PC-9 (cell line): ENCODE measurements at regions not wholly inside any gene's neighbourhood (a gene's known extent, or its start where the extent isn't known, plus 50 kb on each side); places are given as distances from the start of the nearest gene placed in this dataset.

Experiments used
- BruUV-seq: library from RNA; stranded (reverse); fragments of 400-500 nt; replicated peaks from 2 replicates; lab custom pipeline; 2021; lab: Mats Ljungman, UMichigan
- CTCF ChIA-PET: fragments of 300-600 bp; sonication (Branson Sonifier 250); formaldehyde crosslinking; loops from one replicate; lab custom pipeline; 2022; ENCODE audit warnings: antibody characterized with exemption; lab: Charles Lee
- POLR2A ChIA-PET: fragments of 300-600 bp; sonication (Branson Sonifier 250); formaldehyde crosslinking; loops from one replicate; lab custom pipeline; 2022; ENCODE audit warnings: antibody characterized with exemption; ENCODE audit not compliant: unreplicated experiment; lab: Charles Lee
- DNase-seq, 2 experiments: peaks; one replicate each; pipeline versions ENCODE4 v3.0.0 to v3.0.0-alpha.2; 2015 to 2022; ENCODE audit warnings: mixed read lengths in 1 of 2
- H2AFZ ChIP-seq: fragments of 200-600 bp; sonication (generic); 2 replicates; pipeline ENCODE4 v1.8.1; 2017; ENCODE audit warnings: antibody characterized with exemption
- H3F3A ChIP-seq: fragments of 200-600 bp; sonication (generic); 2 replicates; pipeline ENCODE4 v1.8.1; 2017; ENCODE audit warnings: antibody characterized with exemption, mild to moderate bottlenecking, low read depth; ENCODE audit not compliant: insufficient read depth
- H3K27ac ChIP-seq: fragments of 200-600 bp; sonication (generic); 2 replicates; pipeline ENCODE4 v1.6.1; 2016; ENCODE audit warnings: mixed run types
- H3K27me3 ChIP-seq: fragments of 200-600 bp; sonication (generic); 2 replicates; pipeline ENCODE4 v1.6.1; 2016; ENCODE audit warnings: low read depth, mixed run types; ENCODE audit not compliant: insufficient read depth
- H3K36me3 ChIP-seq: fragments of 200-600 bp; sonication (generic); 2 replicates; pipeline ENCODE4 v1.6.1; 2016; ENCODE audit warnings: low read depth, mixed run types
- H3K4me1 ChIP-seq: fragments of 200-600 bp; sonication (generic); replicated peaks from 2 replicates; pipeline ENCODE4 v1.6.1; 2016; ENCODE audit warnings: mixed run types; ENCODE audit not compliant: insufficient read depth
- H3K4me2 ChIP-seq: fragments of 200-600 bp; sonication (generic); 2 replicates; pipeline ENCODE4 v1.6.1; 2017; ENCODE audit warnings: mixed run types
- H3K4me3 ChIP-seq: fragments of 200-600 bp; sonication (generic); 2 replicates; pipeline ENCODE4 v1.6.1; 2016; ENCODE audit warnings: mixed run types
- H3K79me2 ChIP-seq: fragments of 200-600 bp; sonication (generic); 2 replicates; pipeline ENCODE4 v1.6.1; 2017; ENCODE audit warnings: low read depth, mixed run types
- H3K9me2 ChIP-seq: fragments of 200-600 bp; sonication (generic); 2 replicates; pipeline ENCODE4 v1.8.1; 2017; ENCODE audit warnings: mild to moderate bottlenecking; ENCODE audit not compliant: insufficient read depth
- H3K9me3 ChIP-seq: fragments of 200-600 bp; sonication (generic); 2 replicates; pipeline ENCODE4 v1.8.1; 2016; ENCODE audit warnings: low read depth; ENCODE audit not compliant: insufficient read depth
- H4K20me1 ChIP-seq: fragments of 200-600 bp; sonication (generic); 2 replicates; pipeline ENCODE4 v1.8.1; 2017; ENCODE audit not compliant: insufficient read depth
- EZH2 ChIP-seq: fragments of 200-600 bp; sonication (generic); IDR thresholded peaks from 2 replicates; pipeline ENCODE4 v1.8.0; 2017; ENCODE audit warnings: antibody characterized with exemption, low read depth
- intact Hi-C: fragments of 100-400 bp; cut with micrococcal nuclease; formaldehyde crosslinking; loops from one replicate; pipeline ENCODE4 v1.10.0; 2022; ENCODE audit not compliant: unreplicated experiment
- TF ChIP-seq, protein P1 (sequence below): fragments of 200-600 bp; sonication (generic); conservative IDR thresholded peaks from 2 replicates; pipeline ENCODE4 v1.6.1; 2017; ENCODE audit warnings: mixed run types, antibody characterized with exemption, mild to moderate bottlenecking, moderate library complexity

DNA sequence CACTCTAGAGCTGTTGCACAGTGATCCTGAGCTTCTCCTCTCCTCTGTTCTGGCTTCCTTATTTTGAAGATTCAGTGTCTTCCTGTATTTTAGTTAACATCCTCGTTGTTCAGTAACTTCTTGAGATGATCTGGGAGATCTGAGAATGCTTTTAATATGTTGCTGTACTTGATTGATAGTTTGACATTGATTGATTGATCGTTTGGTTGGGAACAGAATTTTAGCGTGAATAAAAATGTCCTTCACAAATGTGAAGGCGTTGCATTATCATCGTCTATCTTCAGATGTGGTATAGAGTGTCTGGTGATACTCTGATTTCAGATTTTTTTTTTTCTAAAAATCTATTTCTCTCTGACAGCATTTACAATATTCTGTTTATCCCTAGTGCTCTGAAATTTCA is 80.1 kb upstream of the KLF12 start:
- Histone ChIP-seq H3K9me3 (no peaks in the 10 kb centered on the region; the same call in 1 of the 2 replicates), H3K27ac (no peak overlapping the region), H3K4me2 (no peak overlapping the region), H3K4me3 (no peak overlapping the region), H3F3A (no peaks in the 10 kb centered on the region), H2AFZ (no peak overlapping the region), H3K27me3 (no peaks in the 10 kb centered on the region), H3K79me2 (no peaks in the 10 kb centered on the region), H4K20me1 (no peaks in the 10 kb centered on the region), H3K36me3 (no peaks in the 10 kb centered on the region), H3K4me1 (no peaks in the 10 kb centered on the region), H3K9me2 (no peaks in the 10 kb centered on the region)
- TF ChIP-seq EZH2: no peak
- TF ChIP-seq, protein P1, sequence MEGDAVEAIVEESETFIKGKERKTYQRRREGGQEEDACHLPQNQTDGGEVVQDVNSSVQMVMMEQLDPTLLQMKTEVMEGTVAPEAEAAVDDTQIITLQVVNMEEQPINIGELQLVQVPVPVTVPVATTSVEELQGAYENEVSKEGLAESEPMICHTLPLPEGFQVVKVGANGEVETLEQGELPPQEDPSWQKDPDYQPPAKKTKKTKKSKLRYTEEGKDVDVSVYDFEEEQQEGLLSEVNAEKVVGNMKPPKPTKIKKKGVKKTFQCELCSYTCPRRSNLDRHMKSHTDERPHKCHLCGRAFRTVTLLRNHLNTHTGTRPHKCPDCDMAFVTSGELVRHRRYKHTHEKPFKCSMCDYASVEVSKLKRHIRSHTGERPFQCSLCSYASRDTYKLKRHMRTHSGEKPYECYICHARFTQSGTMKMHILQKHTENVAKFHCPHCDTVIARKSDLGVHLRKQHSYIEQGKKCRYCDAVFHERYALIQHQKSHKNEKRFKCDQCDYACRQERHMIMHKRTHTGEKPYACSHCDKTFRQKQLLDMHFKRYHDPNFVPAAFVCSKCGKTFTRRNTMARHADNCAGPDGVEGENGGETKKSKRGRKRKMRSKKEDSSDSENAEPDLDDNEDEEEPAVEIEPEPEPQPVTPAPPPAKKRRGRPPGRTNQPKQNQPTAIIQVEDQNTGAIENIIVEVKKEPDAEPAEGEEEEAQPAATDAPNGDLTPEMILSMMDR: no peak
- intact Hi-C loops: no loop called here
- DNase-seq: no peak
- CTCF ChIA-PET: no interaction called here
- no TSS peak for BruUV-seq
- POLR2A ChIA-PET: no interaction called here

DNA sequence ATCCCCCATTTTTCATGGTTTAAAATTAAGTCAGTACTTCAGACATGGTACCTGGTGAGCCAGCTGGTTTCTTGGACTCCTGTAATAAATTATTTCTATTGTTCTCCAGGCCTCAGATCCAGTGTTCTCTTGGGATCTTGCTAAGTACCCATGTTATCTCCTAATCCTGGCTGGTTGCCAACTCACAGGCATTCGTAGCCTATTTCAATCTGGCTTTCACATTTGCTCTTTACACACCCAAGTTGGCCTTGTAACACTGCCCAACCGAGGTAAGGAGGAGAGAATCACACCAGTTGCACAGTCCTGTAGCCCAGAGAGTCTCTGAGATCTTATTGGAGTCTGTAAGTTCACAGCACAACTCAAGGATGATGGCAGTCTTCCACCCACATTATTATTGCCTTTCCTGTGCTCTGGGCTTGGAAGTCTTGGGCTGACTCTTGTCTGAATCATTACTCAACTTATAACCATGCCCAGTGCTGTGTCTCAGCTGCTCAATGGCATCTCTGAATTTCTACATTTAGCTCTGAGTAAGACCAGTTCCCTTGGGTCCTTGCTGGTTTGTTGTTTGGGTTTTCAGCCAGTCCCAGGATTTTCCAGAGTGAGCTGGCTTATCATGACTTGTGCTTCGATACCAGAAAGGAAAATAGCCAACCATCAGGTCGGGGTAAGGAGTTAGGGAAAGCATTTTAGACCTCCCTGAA is 76.6 kb upstream of the KLF12 start:
- no peak overlapping the region for H3K4me2 ChIP-seq
- H3F3A ChIP-seq: no peaks in the 10 kb centered on the region
- no peaks in the 10 kb centered on the region for H3K27me3 ChIP-seq
- H3K9me2 ChIP-seq: no peaks in the 10 kb centered on the region
- H3K4me1 ChIP-seq: no peaks in the 10 kb centered on the region
- no peak for TF ChIP-seq EZH2
- TF ChIP-seq, protein P1: no peak
- POLR2A ChIA-PET: no interaction called here
- H3K27ac ChIP-seq: no peak overlapping the region
- no peak for DNase-seq
- intact Hi-C loops: no loop called here
- no peak overlapping the region for H3K4me3 ChIP-seq
- no peaks in the 10 kb centered on the region for H4K20me1 ChIP-seq
- no peak overlapping the region for H2AFZ ChIP-seq
- CTCF ChIA-PET: no interaction called here
- H3K9me3 ChIP-seq: no peaks in the 10 kb centered on the region
- no peaks in the 10 kb centered on the region for H3K79me2 ChIP-seq
- no TSS peak for BruUV-seq
- H3K36me3 ChIP-seq: no peaks in the 10 kb centered on the region

GRCh38 chr13:74206855-74207254 is 72.7 kb upstream of the KLF12 start:
- Histone ChIP-seq H3K9me3 (no peaks in the 10 kb centered on the region), H2AFZ (no peak overlapping the region), H3K4me3 (no peak overlapping the region), H3K27ac (no peak overlapping the region), H3K27me3 (no peaks in the 10 kb centered on the region), H4K20me1 (no peaks in the 10 kb centered on the region), H3K4me2 (no peak overlapping the region), H3K79me2 (no peaks in the 10 kb centered on the region), H3K9me2 (no peaks in the 10 kb centered on the region), H3K4me1 (no peaks in the 10 kb centered on the region), H3K36me3 (no peaks in the 10 kb centered on the region), H3F3A (no peaks in the 10 kb centered on the region)
- no TSS peak for BruUV-seq
- DNase-seq: no peak
- ChIA-PET CTCF (no interaction called here), POLR2A (no interaction called here)
- TF ChIP-seq, protein P1: no peak
- no peak for TF ChIP-seq EZH2
- intact Hi-C loops: no loop called here
